GM12878 (cell line): ENCODE measurements at regions not wholly inside any gene's neighbourhood (a gene's known extent, or its start where the extent isn't known, plus 50 kb on each side); places are given as distances from the start of the nearest gene placed in this dataset.

ENCODE experiments used
- ATAC-seq: fragments of 200-7000 bp; cut with Tn5 transposase; 3 replicates; pipeline ENCODE4 v1.9.1; 2020; ENCODE audit warnings: mild to moderate bottlenecking, moderate library complexity
- BruUV-seq: library from RNA; stranded (reverse); fragments of 400-500 nt; replicated peaks from 2 replicates; lab custom pipeline; 2021; lab: Mats Ljungman, UMichigan
- CTCF ChIA-PET: fragments of 300-600 bp; sonication (Branson Sonifier 250); formaldehyde crosslinking; extraction: SDS; loops from one replicate; lab custom pipeline; 2021; ENCODE audit warnings: inconsistent platforms; lab: Yijun Ruan, JAX
- POLR2A ChIA-PET: fragments of 350-600 bp; formaldehyde crosslinking; extraction: SDS; loops from one replicate; lab custom pipeline; 2021; ENCODE audit warnings: inconsistent platforms; lab: Charles Lee
- RAD21 ChIA-PET: fragments of 300-600 bp; sonication (Branson Sonifier 250); formaldehyde crosslinking; loops from one replicate; lab custom pipeline; 2023; ENCODE audit warnings: antibody characterized with exemption; ENCODE audit not compliant: unreplicated experiment; lab: Charles Lee
- SMC1A ChIA-PET: fragments of 300-600 bp; sonication (Branson Sonifier 250); formaldehyde crosslinking; loops from one replicate; lab custom pipeline; 2023; ENCODE audit not compliant: unreplicated experiment, uncharacterized antibody; lab: Charles Lee
- DNase-seq: peaks from one replicate; pipeline ENCODE4 v3.0.0-alpha.2; 2011; ENCODE audit warnings: low read depth, low spot score
- FAIRE-seq: peaks from 3 replicates; lab custom pipeline; 2011; peaks lifted over from hg19 to GRCh38; lab: Jason Lieb, UNC
- H2AFZ ChIP-seq: 2 replicates; pipeline ENCODE4 v1.6.0; 2011; ENCODE audit warnings: low read depth, low read length, control low read depth; ENCODE audit not compliant: control insufficient read depth
- H3K27ac ChIP-seq: 2 replicates; pipeline ENCODE4 v1.5.1; 2011; ENCODE audit warnings: control low read depth; ENCODE audit not compliant: control insufficient read depth, insufficient read depth
- H3K27me3 ChIP-seq, 2 experiments: replicated peaks in 1 of 2; 2 replicates each; pipeline versions ENCODE4 v1.6.0 to v1.6.1; 2011; ENCODE audit warnings: low read length in 1 of 2; ENCODE audit not compliant: control insufficient read depth in 2 of 2, insufficient read depth in 2 of 2
- H3K36me3 ChIP-seq, 2 experiments: 2 replicates each; pipeline ENCODE4 v1.5.1; 2011; ENCODE audit warnings: low read length in 1 of 2; ENCODE audit not compliant: control insufficient read depth in 2 of 2, insufficient read depth in 2 of 2
- H3K4me1 ChIP-seq: 2 replicates; pipeline ENCODE4 v1.6.1; 2011; ENCODE audit warnings: mild to moderate bottlenecking, low read length, moderate library complexity, mixed read lengths; ENCODE audit not compliant: control insufficient read depth, insufficient read depth
- H3K4me2 ChIP-seq: 2 replicates; pipeline ENCODE4 v1.6.0; 2011; ENCODE audit warnings: control low read depth; ENCODE audit not compliant: control insufficient read depth, insufficient read depth
- H3K4me3 ChIP-seq: fragments of 200-600 bp; sonication (generic); 2 replicates; pipeline ENCODE4 v1.5.1; 2016
- H3K79me2 ChIP-seq: 2 replicates; pipeline ENCODE4 v1.6.0; 2011; ENCODE audit warnings: low read length; ENCODE audit not compliant: control insufficient read depth, insufficient read depth
- H3K9ac ChIP-seq: 2 replicates; pipeline ENCODE4 v1.8.0; 2011; ENCODE audit warnings: low read length, control low read depth, mixed read lengths; ENCODE audit not compliant: control insufficient read depth, insufficient read depth
- H3K9me3 ChIP-seq: replicated peaks from 3 replicates; pipeline ENCODE4 v1.5.1; 2011; ENCODE audit warnings: mild to moderate bottlenecking, low read length; ENCODE audit not compliant: control insufficient read depth, insufficient read depth
- H4K20me1 ChIP-seq: 2 replicates; pipeline ENCODE4 v1.6.0; 2011; ENCODE audit not compliant: control insufficient read depth, insufficient read depth
- GATAD2B ChIP-seq: fragments of 450-650 bp; conservative IDR thresholded peaks from 2 replicates; pipeline ENCODE4 v1.6.1; 2017; ENCODE audit warnings: low read depth, mild to moderate bottlenecking, moderate library complexity
- JUNB ChIP-seq: IDR thresholded peaks from 2 replicates; pipeline ENCODE4 v1.6.1; 2016; ENCODE audit warnings: antibody characterized with exemption, mild to moderate bottlenecking
- JUND ChIP-seq: IDR thresholded peaks from 2 replicates; pipeline ENCODE4 v1.6.1; 2012; ENCODE audit warnings: low read depth, mild to moderate bottlenecking, low read length, improper control_type of control experiment, moderate library complexity
- SMAD1 ChIP-seq: fragments of 450-650 bp; IDR thresholded peaks from 2 replicates; pipeline ENCODE4 v1.6.1; 2018; ENCODE audit warnings: mild to moderate bottlenecking, low read depth; ENCODE audit not compliant: partially characterized antibody
- ZNF217 ChIP-seq: fragments of 450-650 bp; IDR thresholded peaks from 2 replicates; pipeline ENCODE4 v1.6.1; 2017; ENCODE audit warnings: antibody characterized with exemption, mild to moderate bottlenecking
- WGBS: methylation state at CpG from one replicate; pipeline ENCODE4 v1.1.6; 2016; ENCODE audit warnings: low lambda C conversion rate; ENCODE audit not compliant: insufficient replicate concordance, insufficient coverage; ENCODE audit errors: missing lambda C conversion rate; 5-methylcytosine and 5-hydroxymethylcytosine counted together
- in situ Hi-C: fragments of 300-500 bp; cut with MboI; formaldehyde crosslinking; loops from 9 replicates; pipeline ENCODE4 v1.14.3; 2018; ENCODE audit warnings: mixed read lengths
- intact Hi-C: fragments of 100-400 bp; cut with micrococcal nuclease; formaldehyde crosslinking; loops from one replicate; pipeline ENCODE4 v1.14.2; 2022; ENCODE audit not compliant: unreplicated experiment
- TF ChIP-seq, protein P1 (sequence below): IDR thresholded peaks from 2 replicates; pipeline ENCODE4 v1.6.1; 2011; ENCODE audit warnings: borderline replicate concordance, low read depth, mild to moderate bottlenecking, moderate library complexity, mixed read lengths, low read length; ENCODE audit not compliant: insufficient read depth; ENCODE audit errors: extremely low read length

GRCh38 chr10:107978455-107978854 is 813.9 kb upstream of the SORCS1 start:
- intact Hi-C loops, result no loop called here
- no TSS peak for BruUV-seq
- no peak for DNase-seq
- SMC1A ChIA-PET, result no interaction called here
- no peak overlapping the region for H2AFZ ChIP-seq
- H3K27ac ChIP-seq, result no peak overlapping the region
- no peaks in the 10 kb centered on the region for H3K36me3 ChIP-seq
- no peak for ATAC-seq
- H3K27me3 ChIP-seq, result no peaks in the 10 kb centered on the region
- POLR2A ChIA-PET, result no interaction called here
- no peaks in the 10 kb centered on the region for H3K79me2 ChIP-seq
- H3K4me1 ChIP-seq, result no peaks in the 10 kb centered on the region
- H3K9me3 ChIP-seq, result no peaks in the 10 kb centered on the region; the same call in 2 of the 3 replicates
- RAD21 ChIA-PET, result no interaction called here
- TF ChIP-seq, protein P1, sequence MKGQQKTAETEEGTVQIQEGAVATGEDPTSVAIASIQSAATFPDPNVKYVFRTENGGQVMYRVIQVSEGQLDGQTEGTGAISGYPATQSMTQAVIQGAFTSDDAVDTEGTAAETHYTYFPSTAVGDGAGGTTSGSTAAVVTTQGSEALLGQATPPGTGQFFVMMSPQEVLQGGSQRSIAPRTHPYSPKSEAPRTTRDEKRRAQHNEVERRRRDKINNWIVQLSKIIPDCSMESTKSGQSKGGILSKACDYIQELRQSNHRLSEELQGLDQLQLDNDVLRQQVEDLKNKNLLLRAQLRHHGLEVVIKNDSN, result no peak
- TF ChIP-seq JUND, result no peak
- TF ChIP-seq GATAD2B, result no peak
- TF ChIP-seq SMAD1, result no peak
- H3K4me3 ChIP-seq, result no peak overlapping the region
- no peak for FAIRE-seq
- no peaks in the 10 kb centered on the region for H4K20me1 ChIP-seq
- 81% methylated on average over 5 of the region's 5 CpGs for WGBS
- in situ Hi-C loops, result no loop called here
- H3K4me2 ChIP-seq, result no peak overlapping the region
- CTCF ChIA-PET, result no interaction called here
- H3K9ac ChIP-seq, result no peak overlapping the region

- intact Hi-C loops (no loop called here), in situ Hi-C loops (no loop called here)
- RAD21 ChIA-PET, result interaction anchor here (0.6 kb wide), 1 partner anchor 157 kb away, joined by 3 read pairs; no protein-coding TSS in a partner anchor
- ATAC-seq (no peak; the same call in 1 of the 3 replicates), FAIRE-seq (no peak), DNase-seq (no peak)
- SMC1A ChIA-PET, result interaction anchor here (1.0 kb wide), 1 partner anchor 157 kb away, joined by 3 read pairs; no protein-coding TSS in a partner anchor
- peak; percentile 56 for TF ChIP-seq JUNB
- no peak for TF ChIP-seq ZNF217
- POLR2A ChIA-PET, result no interaction called here
- Histone ChIP-seq H3K9me3 (no peaks in the 10 kb centered on the region; the same call in 2 of the 3 replicates), H2AFZ (no peak overlapping the region), H3K27ac (no peak overlapping the region), H3K36me3 (no peaks in the 10 kb centered on the region), H4K20me1 (no peaks in the 10 kb centered on the region), H3K79me2 (no peaks in the 10 kb centered on the region), H3K27me3 (no peaks in the 10 kb centered on the region), H3K4me1 (no peaks in the 10 kb centered on the region), H3K4me3 (no peak overlapping the region), H3K9ac (no peak overlapping the region), H3K4me2 (no peak overlapping the region)
- BruUV-seq, result no TSS peak
- WGBS, result 5% methylated on average over 1 of the region's 1 CpG
- CTCF ChIA-PET, result no interaction called here
These were observed 807.5 kb upstream of the SORCS1 start for GRCh38 chr10:107971973-107972372.
